ENCODE measurements at regions not wholly inside any gene's neighbourhood (a gene's known extent, or its start where the extent isn't known, plus 50 kb on each side); places are given as distances from the start of the nearest gene placed in this dataset.

- no peak for TF ChIP-seq CTCF (conservative IDR thresholded peaks at IDR 0.05; ENCODE audit: low read depth, low read length)
- H3K4me3 ChIP-seq (ENCODE audit: low read depth, low read length) = no peak overlapping the region
- DNase-seq (ENCODE audit: low read depth) = no peak
Observed at GRCh38 chr3:109926376-109926775, 589.0 kb upstream of the DPPA4 start.

- no peak for TF ChIP-seq CTCF (conservative IDR thresholded peaks at IDR 0.05; ENCODE audit: low read depth, low read length)
- H3K4me3 ChIP-seq (ENCODE audit: low read depth, low read length) = no peak overlapping the region
- DNase-seq (ENCODE audit: low read depth) = peak; percentile 98
Observed at GRCh38 chr3:109927161-109927560, 589.8 kb upstream of the DPPA4 start.

- no peak for TF ChIP-seq CTCF (conservative IDR thresholded peaks at IDR 0.05; ENCODE audit: low read depth, low read length)
- peak; percentile 42 for DNase-seq (ENCODE audit: low read depth)
- no peak overlapping the region for H3K4me3 ChIP-seq (ENCODE audit: low read depth, low read length)
Observed at GRCh38 chr3:109927726-109928125, 590.4 kb upstream of the DPPA4 start.

GRCh38 chr3:109930582-109930981, 593.2 kb upstream of the DPPA4 start:
- DNase-seq (ENCODE audit: low read depth) = no peak
- no peak for TF ChIP-seq CTCF (conservative IDR thresholded peaks at IDR 0.05; ENCODE audit: low read depth, low read length)
- H3K4me3 ChIP-seq (ENCODE audit: low read depth, low read length) = no peak overlapping the region

GRCh38 chr3:109933576-109933975, 596.2 kb upstream of the DPPA4 start:
- no peak overlapping the region for H3K4me3 ChIP-seq (ENCODE audit: low read depth, low read length)
- no peak for DNase-seq (ENCODE audit: low read depth)
- no peak for TF ChIP-seq CTCF (conservative IDR thresholded peaks at IDR 0.05; ENCODE audit: low read depth, low read length)

GRCh38 chr3:109939817-109940216, 602.5 kb upstream of the DPPA4 start:
- no peak for DNase-seq (ENCODE audit: low read depth)
- H3K4me3 ChIP-seq (ENCODE audit: low read depth, low read length) = no peak overlapping the region
- no peak for TF ChIP-seq CTCF (conservative IDR thresholded peaks at IDR 0.05; ENCODE audit: low read depth, low read length)

- no peak for TF ChIP-seq CTCF (conservative IDR thresholded peaks at IDR 0.05; ENCODE audit: low read depth, low read length)
- no peak overlapping the region for H3K4me3 ChIP-seq (ENCODE audit: low read depth, low read length)
- DNase-seq (ENCODE audit: low read depth) = no peak
Observed at GRCh38 chr3:109943181-109943580, 605.8 kb upstream of the DPPA4 start.

All from epithelial cell of proximal tubule (primary cell).